ACHN (cell line): ENCODE measurements at regions not wholly inside any gene's neighbourhood (a gene's known extent, or its start where the extent isn't known, plus 50 kb on each side); places are given as distances from the start of the nearest gene placed in this dataset.

Experiments used
- DNase-seq: peaks from one replicate; pipeline ENCODE4 v3.0.0-alpha.2; 2015
- in situ Hi-C: cut with HindIII; loops from 2 replicates; pipeline ENCODE4 v1.10.0; 2017; ENCODE audit warnings: low sequenced_read_pairs, low pct_ligation_motif_present, low pct_unique_long_range_greater_than_20kb

GRCh38 chr1:238029126-238029525 is 138.4 kb upstream of the ZP4 start:
- DNase-seq = peak; percentile 94
- in situ Hi-C loops = no loop called here

GRCh38 chr1:238027366-238027765 is 136.6 kb upstream of the ZP4 start:
- in situ Hi-C loops = no loop called here
- DNase-seq = no peak

- in situ Hi-C loops = no loop called here
- DNase-seq = no peak
Measured at GRCh38 chr1:238023137-238023536, 132.4 kb upstream of the ZP4 start.

GRCh38 chr1:238018214-238018613 is 127.5 kb upstream of the ZP4 start:
- DNase-seq = no peak
- in situ Hi-C loops = no loop called here

- in situ Hi-C loops = no loop called here
- DNase-seq = no peak
Measured at GRCh38 chr1:238006779-238007178, 116.1 kb upstream of the ZP4 start.

GRCh38 chr1:238005116-238005515 is 114.4 kb upstream of the ZP4 start:
- in situ Hi-C loops = no loop called here
- DNase-seq = no peak

GRCh38 chr1:238001818-238002217 is 111.1 kb upstream of the ZP4 start:
- in situ Hi-C loops = no loop called here
- DNase-seq = no peak

- in situ Hi-C loops = no loop called here
Measured at GRCh38 chr1:237999426-238000052, 108.8 kb upstream of the ZP4 start.

GRCh38 chr1:237998581-237998980 is 107.9 kb upstream of the ZP4 start:
- in situ Hi-C loops = no loop called here
- DNase-seq = no peak

More at GRCh38 chr1:237999426-238000052, 108.8 kb upstream of the ZP4 start:
- no peak for DNase-seq

GRCh38 chr1:237983496-237983895 is 92.8 kb upstream of the ZP4 start:
- in situ Hi-C loops = no loop called here
- DNase-seq = no peak

GRCh38 chr1:237981223-237981622 is 90.5 kb upstream of the ZP4 start:
- no peak for DNase-seq
- in situ Hi-C loops = no loop called here

GRCh38 chr1:237976331-237976730 is 85.6 kb upstream of the ZP4 start:
- no peak for DNase-seq
- in situ Hi-C loops = no loop called here

GRCh38 chr1:237975903-237976302 is 85.2 kb upstream of the ZP4 start:
- in situ Hi-C loops = no loop called here
- no peak for DNase-seq

GRCh38 chr1:237975376-237975775 is 84.7 kb upstream of the ZP4 start:
- no peak for DNase-seq
- in situ Hi-C loops = no loop called here

- in situ Hi-C loops = no loop called here
- no peak for DNase-seq
Measured at GRCh38 chr1:237972186-237972585, 81.5 kb upstream of the ZP4 start.

GRCh38 chr1:237962985-237963384 is 72.3 kb upstream of the ZP4 start:
- in situ Hi-C loops = no loop called here

GRCh38 chr1:237961754-237962153 is 71.0 kb upstream of the ZP4 start:
- no peak for DNase-seq
- in situ Hi-C loops = no loop called here

More at GRCh38 chr1:237962985-237963384, 72.3 kb upstream of the ZP4 start:
- DNase-seq = no peak

- in situ Hi-C loops = no loop called here
- no peak for DNase-seq
Measured at GRCh38 chr1:237959838-237960237, 69.1 kb upstream of the ZP4 start.

- DNase-seq = peak; percentile 10
Measured at GRCh38 chr1:237953238-237953637, 62.5 kb upstream of the ZP4 start.

More at GRCh38 chr1:237953238-237953637, 62.5 kb upstream of the ZP4 start:
- in situ Hi-C loops = no loop called here
